Activated CD8-positive, alpha-beta memory T cell treated with anti-CD3 and anti-CD28 coated beads, Interleukin-2, amount 10 ng/mL, durations not matched to agents 7 days and 5 days (primary cell): ENCODE measurements at regions not wholly inside any gene's neighbourhood (a gene's known extent, or its start where the extent isn't known, plus 50 kb on each side); places are given as distances from the start of the nearest gene placed in this dataset.

Experiments used
- ATAC-seq: fragments of 150-1000 bp; cut with Tn5 transposase; one replicate; pipeline ENCODE4 v1.10.0; 2021; ENCODE audit warnings: moderate library complexity
- CTCF ChIA-PET: fragments of 350-600 bp; sonication (Branson Sonifier 250); formaldehyde crosslinking; loops from one replicate; lab custom pipeline; 2021; ENCODE audit warnings: antibody characterized with exemption; lab: Charles Lee
- DNase-seq: peaks from one replicate; pipeline ENCODE4 v3.0.0-alpha.2; 2020
- H3K27ac Mint-ChIP-seq: one replicate; pipeline ENCODE4 v1.8.0; 2021; ENCODE audit warnings: mild to moderate bottlenecking, mixed read lengths
- H3K27me3 Mint-ChIP-seq: one replicate; pipeline ENCODE4 v1.8.0; 2021; ENCODE audit warnings: mixed read lengths
- H3K36me3 Mint-ChIP-seq: one replicate; pipeline ENCODE4 v1.8.0; 2021; ENCODE audit warnings: mild to moderate bottlenecking, mixed read lengths
- H3K4me1 Mint-ChIP-seq: one replicate; pipeline ENCODE4 v1.8.0; 2021; ENCODE audit warnings: mixed read lengths
- H3K4me3 Mint-ChIP-seq: one replicate; pipeline ENCODE4 v1.8.0; 2021; ENCODE audit warnings: mild to moderate bottlenecking, moderate library complexity, mixed read lengths
- H3K9me3 Mint-ChIP-seq: one replicate; pipeline ENCODE4 v1.8.0; 2022; ENCODE audit warnings: low read depth, mixed read lengths

DNA sequence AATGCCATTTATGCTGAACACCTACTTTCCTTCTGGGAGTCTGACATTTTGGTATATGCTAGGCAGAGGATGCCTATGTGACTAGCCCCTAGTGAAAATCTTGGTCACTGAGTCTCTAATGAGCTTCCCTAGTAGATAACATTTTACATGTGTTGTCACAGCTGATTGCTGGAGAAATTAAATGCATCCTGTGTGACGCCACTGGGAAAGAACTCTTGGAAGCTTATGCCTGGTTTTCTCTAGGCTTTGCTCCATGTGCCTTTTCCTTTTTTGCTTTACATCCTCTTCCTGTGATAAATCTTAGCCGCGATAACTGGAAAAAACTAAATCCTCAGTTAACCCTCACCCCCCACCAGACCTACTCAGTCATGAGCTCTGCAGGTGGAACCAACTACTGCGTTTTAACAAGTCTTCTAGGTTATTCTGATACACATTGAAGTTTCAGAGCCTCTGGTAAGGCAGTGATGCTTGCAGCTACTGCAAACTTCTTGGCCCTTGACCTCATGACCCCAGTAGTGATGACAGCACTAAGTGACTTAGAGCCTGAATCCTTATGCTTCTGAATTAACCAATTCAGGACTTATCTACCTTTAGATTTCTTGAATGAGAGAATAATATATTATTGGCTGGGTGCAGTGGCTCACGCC lies 292.4 kb upstream of the SOX14 start:
- Mint-ChIP-seq H3K9me3 (peaks cover 7% of the 10 kb centered on the region), H3K27me3 (no peaks in the 10 kb centered on the region), H3K4me3 (no peak overlapping the region), H3K27ac (no peak overlapping the region), H3K36me3 (no peaks in the 10 kb centered on the region), H3K4me1 (no peaks in the 10 kb centered on the region)
- DNase-seq (no peak), ATAC-seq (no peak)
- CTCF ChIA-PET: no interaction called here

DNA sequence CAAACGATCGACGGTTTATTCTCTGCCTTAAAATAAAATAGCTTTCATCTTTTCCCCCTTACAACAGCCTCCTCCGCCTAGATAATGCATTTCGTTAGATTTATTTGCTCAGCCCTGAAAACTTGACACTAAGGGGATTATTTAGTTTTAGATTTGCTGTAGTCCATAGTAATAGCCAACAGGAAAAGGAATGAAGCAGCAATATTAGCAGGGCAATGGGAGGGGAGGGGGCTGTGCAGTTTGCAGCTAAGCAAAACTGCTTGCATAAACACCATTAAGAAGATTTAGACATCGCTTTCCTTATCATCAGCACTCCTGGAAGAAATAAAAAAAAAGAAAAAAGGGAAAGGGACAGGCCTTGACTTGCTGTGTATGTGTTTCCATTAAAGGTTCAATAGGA lies 286.5 kb upstream of the SOX14 start:
- H3K4me1 Mint-ChIP-seq: no peaks in the 10 kb centered on the region
- CTCF ChIA-PET: no interaction called here
- H3K27ac Mint-ChIP-seq: no peak overlapping the region
- H3K36me3 Mint-ChIP-seq: no peaks in the 10 kb centered on the region
- no peaks in the 10 kb centered on the region for H3K27me3 Mint-ChIP-seq
- H3K4me3 Mint-ChIP-seq: no peak overlapping the region
- H3K9me3 Mint-ChIP-seq: peaks cover 6% of the 10 kb centered on the region
- no peak for ATAC-seq
- DNase-seq: no peak

DNA sequence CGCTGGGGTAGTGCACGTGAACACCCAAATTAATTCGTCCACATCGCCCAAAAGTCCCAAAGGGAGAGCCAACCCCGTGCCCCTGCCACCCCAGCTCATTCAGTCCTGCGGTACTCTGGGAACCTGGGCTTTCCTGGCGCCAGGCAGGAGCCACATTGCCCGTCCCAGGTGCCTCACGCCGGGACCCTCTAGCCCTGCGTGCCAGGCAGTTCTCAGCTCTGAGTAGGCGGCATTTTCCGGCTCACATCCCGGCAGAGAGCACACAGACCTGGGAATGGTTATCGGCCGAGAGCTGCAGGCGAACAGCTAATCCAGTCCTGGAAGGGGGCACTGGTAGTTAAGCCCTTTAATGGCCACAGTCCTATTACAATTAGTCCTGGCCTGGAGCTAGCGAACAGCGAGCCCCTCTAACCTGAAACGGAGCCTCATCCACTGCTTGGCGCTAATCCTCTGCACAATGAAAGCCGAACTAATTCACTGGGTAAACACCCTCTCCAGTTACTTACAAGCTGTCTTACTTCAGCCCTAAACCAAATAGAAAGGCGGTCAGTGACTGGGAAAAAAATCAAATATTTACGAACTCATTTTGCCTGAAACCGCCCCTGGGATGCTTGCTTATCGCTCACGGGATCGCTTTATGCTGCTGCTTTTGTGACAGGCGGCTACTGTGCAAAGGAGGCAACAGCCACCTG lies 254.6 kb upstream of the SOX14 start:
- DNase-seq: no peak
- Mint-ChIP-seq H3K27ac (no peak overlapping the region), H3K4me1 (no peaks in the 10 kb centered on the region), H3K9me3 (no peaks in the 10 kb centered on the region), H3K36me3 (no peaks in the 10 kb centered on the region), H3K27me3 (no peaks in the 10 kb centered on the region), H3K4me3 (no peak overlapping the region)
- no peak for ATAC-seq
- CTCF ChIA-PET: no interaction called here

DNA sequence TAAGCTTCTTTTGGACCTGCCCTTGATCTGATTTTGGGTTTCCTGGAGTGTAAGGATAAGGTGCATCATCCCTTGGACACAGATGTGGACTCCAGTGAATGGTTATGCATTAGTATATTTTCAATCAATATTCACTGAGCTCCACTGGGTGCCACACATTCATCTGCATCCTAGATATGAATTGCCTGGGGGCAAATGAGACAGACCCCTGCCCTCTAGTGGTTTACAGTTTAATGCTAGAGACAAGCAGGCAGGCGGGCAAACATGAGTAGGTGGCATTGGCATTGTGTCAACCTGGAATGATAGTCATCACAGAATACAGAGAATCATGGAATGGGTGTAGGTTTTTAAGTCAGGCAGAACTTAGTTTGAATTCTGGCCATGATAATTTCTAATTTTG lies 252.5 kb upstream of the SOX14 start:
- no peaks in the 10 kb centered on the region for H3K4me1 Mint-ChIP-seq
- no peaks in the 10 kb centered on the region for H3K27me3 Mint-ChIP-seq
- H3K36me3 Mint-ChIP-seq: no peaks in the 10 kb centered on the region
- H3K4me3 Mint-ChIP-seq: no peak overlapping the region
- no peak overlapping the region for H3K27ac Mint-ChIP-seq
- no peak for ATAC-seq
- H3K9me3 Mint-ChIP-seq: no peaks in the 10 kb centered on the region
- CTCF ChIA-PET: no interaction called here
- no peak for DNase-seq

DNA sequence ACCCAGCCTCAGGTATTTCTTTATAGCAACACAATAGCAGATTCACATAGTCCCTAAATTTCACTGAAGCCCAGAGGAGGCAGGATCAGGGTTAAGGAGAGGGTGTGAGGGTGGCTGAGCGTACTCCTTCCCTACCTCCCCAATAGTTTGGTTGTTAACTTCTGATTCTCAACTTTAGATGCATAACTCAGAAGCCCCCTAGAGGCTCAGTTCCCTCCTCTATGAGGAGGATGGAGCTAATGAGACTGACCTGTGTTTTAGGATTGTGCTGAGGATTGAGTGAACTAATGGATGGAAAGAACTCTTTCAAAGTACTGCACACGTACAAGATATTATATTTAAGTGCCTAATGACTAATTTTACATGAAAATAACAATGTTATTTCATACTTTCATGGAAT lies 249.3 kb upstream of the SOX14 start:
- no peak for ATAC-seq
- CTCF ChIA-PET: no interaction called here
- no peaks in the 10 kb centered on the region for H3K36me3 Mint-ChIP-seq

DNA sequence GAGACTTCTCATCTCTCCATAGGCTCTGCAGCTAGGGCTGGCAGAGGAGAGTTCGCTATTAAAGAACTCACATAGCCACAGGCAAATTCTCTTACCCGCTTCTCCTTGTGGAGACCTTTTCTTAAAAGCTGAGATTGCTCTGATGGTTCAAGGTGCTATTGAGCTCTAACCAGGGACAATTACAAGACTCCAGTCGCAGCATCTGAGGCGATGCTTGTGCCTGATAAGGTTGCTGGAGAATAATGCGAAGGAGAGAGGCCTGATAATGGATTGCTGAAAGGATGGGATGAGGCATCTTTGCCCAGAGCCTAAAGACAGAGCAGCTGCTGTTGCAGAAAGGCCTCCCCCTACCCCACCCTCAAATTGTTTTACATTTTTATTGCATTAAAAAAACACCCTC lies 244.5 kb upstream of the SOX14 start:
- H3K9me3 Mint-ChIP-seq: peaks cover 2% of the 10 kb centered on the region
- ATAC-seq (no peak), DNase-seq (no peak)
- CTCF ChIA-PET: no interaction called here
- H3K4me3 Mint-ChIP-seq: no peak overlapping the region
- no peak overlapping the region for H3K27ac Mint-ChIP-seq
- H3K27me3 Mint-ChIP-seq: no peaks in the 10 kb centered on the region
- H3K4me1 Mint-ChIP-seq: no peaks in the 10 kb centered on the region
- H3K36me3 Mint-ChIP-seq: no peaks in the 10 kb centered on the region

More for the DNA sequence above, 249.3 kb upstream of the SOX14 start:
- no peaks in the 10 kb centered on the region for H3K27me3 Mint-ChIP-seq
- peaks cover 2% of the 10 kb centered on the region for H3K9me3 Mint-ChIP-seq
- DNase-seq: no peak
- no peak overlapping the region for H3K27ac Mint-ChIP-seq
- no peaks in the 10 kb centered on the region for H3K4me1 Mint-ChIP-seq
- H3K4me3 Mint-ChIP-seq: no peak overlapping the region

DNA sequence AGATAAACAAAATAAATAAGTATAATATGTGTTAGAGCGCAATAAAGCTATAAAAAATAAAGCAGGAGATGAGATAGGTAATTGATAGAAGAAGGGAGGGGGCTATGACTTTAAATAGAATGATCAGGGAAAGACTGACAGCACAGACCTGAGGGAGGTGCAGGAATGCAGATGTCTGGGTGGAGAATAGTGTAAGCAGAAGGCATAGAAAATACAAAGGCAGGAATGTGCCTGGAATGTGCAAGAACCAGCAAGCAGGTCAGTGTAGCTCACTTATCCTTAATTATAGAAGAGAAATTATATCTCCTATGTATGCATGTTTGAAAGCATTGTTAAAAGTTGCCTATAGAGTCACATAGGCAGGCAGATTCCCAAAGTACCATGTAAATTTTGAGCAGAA lies 239.4 kb upstream of the SOX14 start:
- H3K4me3 Mint-ChIP-seq: no peak overlapping the region
- H3K27ac Mint-ChIP-seq: no peak overlapping the region
- ATAC-seq: no peak
- H3K4me1 Mint-ChIP-seq: no peaks in the 10 kb centered on the region
- no peaks in the 10 kb centered on the region for H3K27me3 Mint-ChIP-seq
- CTCF ChIA-PET: no interaction called here
- no peaks in the 10 kb centered on the region for H3K36me3 Mint-ChIP-seq
- DNase-seq: no peak
- no peaks in the 10 kb centered on the region for H3K9me3 Mint-ChIP-seq

DNA sequence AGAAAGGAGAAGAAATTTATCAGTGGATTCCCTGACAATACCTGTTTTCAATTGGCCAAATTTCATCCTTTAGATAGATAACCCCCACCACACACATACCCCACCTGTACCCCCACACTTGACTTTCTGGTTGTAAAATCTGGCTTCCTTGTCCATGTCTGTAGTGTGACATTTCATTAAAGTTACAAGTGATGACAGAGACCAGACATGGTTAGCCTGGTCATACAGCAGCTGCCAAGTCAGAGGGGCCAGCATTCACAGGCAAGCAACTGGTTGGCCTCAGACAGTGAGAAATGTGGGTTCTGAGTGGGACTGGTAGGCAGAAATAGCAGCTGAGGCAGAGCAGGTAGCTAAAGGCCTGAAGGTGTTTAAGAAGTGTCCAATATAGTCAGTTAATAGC lies 238.6 kb upstream of the SOX14 start:
- CTCF ChIA-PET: no interaction called here
- DNase-seq (no peak), ATAC-seq (no peak)
- Mint-ChIP-seq H3K27ac (no peak overlapping the region), H3K4me3 (no peak overlapping the region), H3K9me3 (no peaks in the 10 kb centered on the region), H3K4me1 (no peaks in the 10 kb centered on the region), H3K36me3 (no peaks in the 10 kb centered on the region), H3K27me3 (no peaks in the 10 kb centered on the region)

DNA sequence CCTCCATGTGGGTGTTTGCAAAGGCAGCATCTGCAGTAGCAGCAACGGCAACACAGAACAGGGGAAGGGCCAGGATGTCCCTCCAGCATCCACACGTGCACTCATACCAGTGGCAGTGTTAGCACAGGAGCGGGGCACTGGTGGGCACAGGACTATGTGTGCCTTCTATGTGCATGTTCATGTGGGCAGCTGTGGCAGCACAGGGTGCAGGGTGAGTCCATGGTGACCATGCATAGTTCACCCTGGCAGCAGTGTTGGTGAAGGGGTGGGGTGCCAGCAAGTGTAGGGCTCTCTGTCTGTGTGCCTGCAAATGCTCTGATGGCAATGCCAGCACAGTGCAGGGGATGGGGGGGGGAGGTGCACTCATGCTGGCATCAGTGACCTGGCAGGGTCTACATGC lies 222.1 kb upstream of the SOX14 start:
- Mint-ChIP-seq H3K4me3 (no peak overlapping the region), H3K27ac (no peak overlapping the region), H3K9me3 (peaks cover 2% of the 10 kb centered on the region), H3K4me1 (no peaks in the 10 kb centered on the region), H3K36me3 (no peaks in the 10 kb centered on the region), H3K27me3 (no peaks in the 10 kb centered on the region)
- CTCF ChIA-PET: no interaction called here
- DNase-seq (no peak), ATAC-seq (no peak)

DNA sequence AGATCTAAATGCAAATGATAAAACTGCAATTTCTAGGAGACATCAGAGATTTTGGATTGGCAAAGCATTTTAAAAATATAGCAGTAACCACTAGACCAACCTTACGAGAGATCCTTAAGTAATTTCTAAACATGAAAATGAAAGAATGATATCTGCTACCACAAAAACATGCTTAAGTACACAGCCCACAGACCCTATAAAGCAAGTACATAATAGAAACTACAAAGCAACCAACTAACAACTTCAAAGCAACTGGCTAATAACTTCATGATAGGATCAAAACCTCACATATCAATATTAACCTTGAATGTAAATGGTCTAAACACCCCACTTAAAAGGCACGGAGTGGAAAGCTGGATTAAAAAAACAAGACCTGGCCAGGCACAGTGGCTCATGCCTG lies 209.9 kb upstream of the SOX14 start:
- no peak for DNase-seq
- no peaks in the 10 kb centered on the region for H3K36me3 Mint-ChIP-seq
- CTCF ChIA-PET: no interaction called here
- no peaks in the 10 kb centered on the region for H3K4me1 Mint-ChIP-seq
- peaks cover 3% of the 10 kb centered on the region for H3K9me3 Mint-ChIP-seq
- no peak for ATAC-seq
- no peaks in the 10 kb centered on the region for H3K27me3 Mint-ChIP-seq
- H3K27ac Mint-ChIP-seq: no peak overlapping the region
- no peak overlapping the region for H3K4me3 Mint-ChIP-seq

DNA sequence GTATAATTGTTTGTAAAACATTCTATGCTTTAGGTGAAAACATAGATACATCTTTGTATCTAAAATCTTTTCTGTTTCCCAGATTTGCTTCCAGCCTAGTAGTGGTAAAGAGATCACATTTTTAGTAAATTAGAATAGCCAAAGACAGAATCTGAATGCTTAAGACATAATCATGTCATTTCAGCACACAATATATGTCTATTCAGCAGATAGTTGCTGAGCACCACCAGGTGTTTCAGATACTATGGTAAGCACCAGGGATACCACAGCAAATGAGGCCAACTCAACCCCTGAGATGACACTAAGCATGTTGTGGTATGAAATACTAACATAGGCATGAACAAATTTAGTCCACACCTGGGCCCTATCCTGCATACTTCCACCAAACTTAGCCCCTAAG lies 195.2 kb upstream of the SOX14 start:
- Mint-ChIP-seq H3K9me3 (no peaks in the 10 kb centered on the region), H3K27me3 (no peaks in the 10 kb centered on the region)
- no peak for ATAC-seq

DNA sequence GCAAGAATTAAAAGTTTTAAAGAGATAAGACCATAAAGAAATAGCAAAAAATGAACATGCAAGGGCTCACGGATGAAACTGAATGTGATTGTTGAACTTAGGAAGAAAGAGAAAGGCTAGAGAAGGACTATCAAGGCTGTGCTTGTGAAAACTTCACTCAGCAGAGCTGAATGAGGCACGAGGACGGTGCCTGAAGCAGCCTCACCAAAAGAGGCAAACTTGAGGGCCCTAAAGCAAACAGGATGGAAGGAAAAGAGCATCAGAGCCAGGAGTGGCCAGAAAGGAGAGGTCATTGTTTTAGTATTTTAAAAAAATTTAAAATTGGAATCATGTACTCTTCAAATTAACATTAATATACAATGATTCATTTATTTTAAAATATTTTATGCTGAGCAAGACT lies 191.2 kb upstream of the SOX14 start:
- H3K27ac Mint-ChIP-seq: no peak overlapping the region
- DNase-seq (no peak), ATAC-seq (no peak)
- no peak overlapping the region for H3K4me3 Mint-ChIP-seq
- CTCF ChIA-PET: no interaction called here
- H3K9me3 Mint-ChIP-seq: peaks cover 3% of the 10 kb centered on the region
- H3K27me3 Mint-ChIP-seq: no peaks in the 10 kb centered on the region
- no peaks in the 10 kb centered on the region for H3K36me3 Mint-ChIP-seq
- H3K4me1 Mint-ChIP-seq: no peaks in the 10 kb centered on the region

More for the DNA sequence above, 195.2 kb upstream of the SOX14 start:
- H3K27ac Mint-ChIP-seq: no peak overlapping the region
- no peak overlapping the region for H3K4me3 Mint-ChIP-seq
- no peaks in the 10 kb centered on the region for H3K36me3 Mint-ChIP-seq
- no peak for DNase-seq
- no peaks in the 10 kb centered on the region for H3K4me1 Mint-ChIP-seq
- CTCF ChIA-PET: no interaction called here

DNA sequence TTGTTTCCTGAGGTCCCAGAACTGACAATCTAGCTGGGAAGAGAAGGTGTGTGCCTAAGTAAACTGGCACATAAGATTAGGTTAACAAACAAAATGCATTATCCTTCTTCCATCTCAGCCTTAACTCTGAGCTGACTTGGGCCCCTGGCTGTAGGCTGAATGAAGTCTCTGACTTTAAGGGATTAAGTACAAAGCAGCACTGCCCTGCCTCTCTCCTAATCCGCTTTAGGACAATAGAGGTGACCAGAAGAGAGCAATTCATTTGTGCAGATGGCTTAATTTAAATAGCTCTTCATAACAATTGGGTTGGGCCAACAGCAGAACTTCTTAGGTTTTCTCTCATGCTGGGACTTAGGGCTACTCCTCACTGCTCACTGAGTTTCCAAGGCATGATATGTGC lies 181.6 kb upstream of the SOX14 start:
- Mint-ChIP-seq H3K4me1 (no peaks in the 10 kb centered on the region), H3K36me3 (no peaks in the 10 kb centered on the region), H3K27me3 (no peaks in the 10 kb centered on the region), H3K9me3 (peaks cover 4% of the 10 kb centered on the region), H3K4me3 (no peak overlapping the region), H3K27ac (no peak overlapping the region)
- DNase-seq: no peak
- no peak for ATAC-seq
- CTCF ChIA-PET: no interaction called here

DNA sequence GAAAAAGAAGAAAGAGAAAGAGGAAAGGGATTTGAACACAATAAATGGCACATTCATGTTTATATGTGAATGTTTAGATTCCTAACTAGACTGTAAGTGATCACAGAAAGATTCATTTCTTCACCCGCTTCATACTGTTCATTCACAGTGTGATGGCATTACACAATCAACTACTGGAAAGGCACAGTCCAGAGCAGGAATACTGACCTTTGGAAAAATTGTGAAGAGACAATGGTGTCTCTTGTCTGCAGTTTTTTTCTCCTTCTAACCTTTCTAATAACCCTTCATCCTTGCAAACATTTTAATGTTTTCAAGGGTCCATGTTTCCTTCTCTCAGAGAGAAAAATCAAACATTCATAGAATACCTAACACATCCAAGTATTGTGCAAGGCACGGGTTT lies 180.9 kb upstream of the SOX14 start:
- Mint-ChIP-seq H3K27me3 (no peaks in the 10 kb centered on the region), H3K9me3 (peaks cover 4% of the 10 kb centered on the region), H3K36me3 (no peaks in the 10 kb centered on the region), H3K4me3 (no peak overlapping the region), H3K27ac (no peak overlapping the region), H3K4me1 (no peaks in the 10 kb centered on the region)
- no peak for ATAC-seq
- DNase-seq: no peak
- CTCF ChIA-PET: no interaction called here
